Stomach (tissue), 4 donors: ENCODE measurements at regions not wholly inside any gene's neighbourhood (a gene's known extent, or its start where the extent isn't known, plus 50 kb on each side); places are given as distances from the start of the nearest gene placed in this dataset.

Experiments
- CTCF ChIP-seq, 7 experiments: fragments of 450-650 bp in 4 of 7; fragments of 200-600 bp in 3 of 7; sonication (generic) in 3 of 7; IDR thresholded peaks; one replicate each; pipeline ENCODE4 v1.5.1; 2016 to 2019; ENCODE audit warnings: antibody characterized with exemption in 7 of 7, control low read depth in 2 of 7, mild to moderate bottlenecking in 1 of 7
- POLR2A ChIP-seq, 4 donors: fragments of 450-650 bp; IDR thresholded peaks; one replicate each; pipeline ENCODE4 v1.6.1; 2016; ENCODE audit warnings: antibody characterized with exemption in 4 of 4, control low read depth in 2 of 4, mild to moderate bottlenecking in 1 of 4, moderate library complexity in 1 of 4
- POLR2AphosphoS5 ChIP-seq, 3 donors: sonication (generic); formaldehyde crosslinking; IDR thresholded peaks; one replicate each; pipeline ENCODE4 v1.6.1; 2016; ENCODE audit warnings: antibody characterized with exemption in 3 of 3

- no peak for TF ChIP-seq CTCF (IDR thresholded peaks at IDR 0.05)
- no peak for TF ChIP-seq POLR2AphosphoS5 (IDR thresholded peaks at IDR 0.05)
- TF ChIP-seq POLR2A (IDR thresholded peaks at IDR 0.05): no peak
These were observed 60.4 kb upstream of the RGMB start for GRCh38 chr5:98713027-98713426.
